ENCODE measurements at regions not wholly inside any gene's neighbourhood (a gene's known extent, or its start where the extent isn't known, plus 50 kb on each side); places are given as distances from the start of the nearest gene placed in this dataset.

DNA sequence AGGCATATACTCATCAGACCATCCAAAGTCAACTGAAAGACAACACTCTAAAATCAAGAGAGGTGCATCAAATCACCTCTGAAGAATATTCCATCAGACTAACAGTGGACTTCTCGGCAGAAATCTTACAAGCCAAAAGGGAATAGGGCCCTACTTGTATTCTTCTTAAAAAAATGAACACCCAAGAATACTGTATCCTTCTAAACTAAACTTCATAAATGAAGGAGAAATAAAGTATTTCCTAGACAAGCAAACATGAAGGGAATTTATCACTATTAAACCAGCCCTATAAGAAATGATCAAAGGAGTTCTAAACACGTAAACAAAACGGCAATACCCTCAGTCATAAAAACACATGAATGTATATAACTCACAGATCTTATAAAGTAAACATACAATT lies 141.2 kb downstream of the CXXC4 start:
- intact Hi-C loops (cut with DNase I), result no loop called here
- no peaks in the 10 kb centered on the region for H3K4me1 ChIP-seq
- no peak for DNase-seq
- H3K27ac ChIP-seq, result no peak overlapping the region
- WGBS, 2 donors, result 95 to 97% methylated on average over 3 of the region's 3 CpGs
- TF ChIP-seq, protein P1, sequence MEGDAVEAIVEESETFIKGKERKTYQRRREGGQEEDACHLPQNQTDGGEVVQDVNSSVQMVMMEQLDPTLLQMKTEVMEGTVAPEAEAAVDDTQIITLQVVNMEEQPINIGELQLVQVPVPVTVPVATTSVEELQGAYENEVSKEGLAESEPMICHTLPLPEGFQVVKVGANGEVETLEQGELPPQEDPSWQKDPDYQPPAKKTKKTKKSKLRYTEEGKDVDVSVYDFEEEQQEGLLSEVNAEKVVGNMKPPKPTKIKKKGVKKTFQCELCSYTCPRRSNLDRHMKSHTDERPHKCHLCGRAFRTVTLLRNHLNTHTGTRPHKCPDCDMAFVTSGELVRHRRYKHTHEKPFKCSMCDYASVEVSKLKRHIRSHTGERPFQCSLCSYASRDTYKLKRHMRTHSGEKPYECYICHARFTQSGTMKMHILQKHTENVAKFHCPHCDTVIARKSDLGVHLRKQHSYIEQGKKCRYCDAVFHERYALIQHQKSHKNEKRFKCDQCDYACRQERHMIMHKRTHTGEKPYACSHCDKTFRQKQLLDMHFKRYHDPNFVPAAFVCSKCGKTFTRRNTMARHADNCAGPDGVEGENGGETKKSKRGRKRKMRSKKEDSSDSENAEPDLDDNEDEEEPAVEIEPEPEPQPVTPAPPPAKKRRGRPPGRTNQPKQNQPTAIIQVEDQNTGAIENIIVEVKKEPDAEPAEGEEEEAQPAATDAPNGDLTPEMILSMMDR (IDR thresholded peaks at IDR 0.05), result no peak
- TF ChIP-seq POLR2A (IDR thresholded peaks at IDR 0.05), result no peak
- H3K9me3 ChIP-seq, result no peaks in the 10 kb centered on the region
- no peak overlapping the region for H3K4me3 ChIP-seq (replicated peaks in 1 of 3)
- no peaks in the 10 kb centered on the region for H3K27me3 ChIP-seq
- H3K36me3 ChIP-seq, result no peaks in the 10 kb centered on the region

GRCh38 chr4:104352211-104352610 lies 142.5 kb downstream of the CXXC4 start:
- intact Hi-C loops (cut with DNase I), result no loop called here
- 84 to 96% methylated on average over 2 of the region's 2 CpGs for WGBS, 2 donors
- no peaks in the 10 kb centered on the region for H3K9me3 ChIP-seq
- H3K4me3 ChIP-seq (replicated peaks in 1 of 3), result no peak overlapping the region
- TF ChIP-seq POLR2A (IDR thresholded peaks at IDR 0.05), result no peak
- TF ChIP-seq, protein P1 (IDR thresholded peaks at IDR 0.05), result no peak
- no peaks in the 10 kb centered on the region for H3K4me1 ChIP-seq
- H3K36me3 ChIP-seq, result no peaks in the 10 kb centered on the region
- no peak overlapping the region for H3K27ac ChIP-seq
- no peaks in the 10 kb centered on the region for H3K27me3 ChIP-seq
- no peak for DNase-seq

GRCh38 chr4:104351706-104352105 lies 143.0 kb downstream of the CXXC4 start:
- WGBS, 2 donors, result 88 to 94% methylated on average over 2 to 3 of the region's 3 CpGs
- Histone ChIP-seq H3K27me3 (no peaks in the 10 kb centered on the region), H3K27ac (no peak overlapping the region), H3K4me3 (replicated peaks in 1 of 3) (no peak overlapping the region), H3K36me3 (no peaks in the 10 kb centered on the region), H3K4me1 (no peaks in the 10 kb centered on the region), H3K9me3 (no peaks in the 10 kb centered on the region)
- no peak for TF ChIP-seq POLR2A (IDR thresholded peaks at IDR 0.05)
- TF ChIP-seq, protein P1 (IDR thresholded peaks at IDR 0.05), result no peak
- DNase-seq, result no peak
- intact Hi-C loops (cut with DNase I), result no loop called here

DNA sequence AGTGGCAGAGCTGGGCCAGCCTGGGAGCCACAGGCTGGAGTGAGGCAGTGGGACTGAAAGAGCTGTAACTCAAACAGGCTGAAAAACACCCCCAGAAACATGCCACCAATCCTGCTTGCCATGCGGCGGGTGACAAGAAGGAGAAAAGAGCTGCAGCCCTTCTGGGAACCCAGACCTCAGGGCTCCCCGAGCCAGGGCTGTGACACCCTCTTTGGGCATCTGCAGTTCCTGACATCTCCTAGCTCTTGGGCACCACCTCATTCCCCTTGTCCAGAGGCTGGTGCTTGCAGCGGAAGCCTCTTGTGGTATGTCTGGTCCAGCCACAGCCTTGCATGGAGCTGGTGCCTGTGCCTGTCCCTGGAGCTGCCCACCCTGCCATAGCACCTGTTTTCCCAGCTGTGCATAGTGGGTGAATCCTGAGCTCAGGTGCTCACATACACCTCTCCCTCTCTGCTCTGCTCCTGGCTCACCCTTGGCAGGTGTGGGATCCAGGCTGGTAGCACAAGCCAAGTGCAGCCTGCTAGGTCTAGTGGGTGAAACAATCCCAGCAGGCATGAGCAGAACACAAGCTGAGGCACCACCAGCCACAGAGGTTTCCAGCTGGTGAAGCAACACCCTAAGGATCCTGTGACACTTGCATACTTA lies 149.0 kb downstream of the CXXC4 start:
- intact Hi-C loops (cut with DNase I), result no loop called here
- Histone ChIP-seq H3K27ac (no peak overlapping the region), H3K36me3 (no peaks in the 10 kb centered on the region), H3K27me3 (no peaks in the 10 kb centered on the region), H3K9me3 (no peaks in the 10 kb centered on the region), H3K4me3 (replicated peaks in 1 of 3) (no peak overlapping the region), H3K4me1 (no peaks in the 10 kb centered on the region)
- TF ChIP-seq POLR2A (IDR thresholded peaks at IDR 0.05), result no peak
- TF ChIP-seq, protein P1 (IDR thresholded peaks at IDR 0.05), result no peak
- WGBS, 2 donors, result 86 to 100% methylated on average over 3 to 4 of the region's 4 CpGs
- no peak for DNase-seq

- TF ChIP-seq POLR2A (IDR thresholded peaks at IDR 0.05), result no peak
- TF ChIP-seq, protein P1 (IDR thresholded peaks at IDR 0.05), result no peak
- H3K4me1 ChIP-seq, result no peaks in the 10 kb centered on the region
- H3K36me3 ChIP-seq, result no peaks in the 10 kb centered on the region
- no peak overlapping the region for H3K4me3 ChIP-seq (replicated peaks in 1 of 3)
- H3K9me3 ChIP-seq, result no peaks in the 10 kb centered on the region
- DNase-seq, result no peak
- H3K27ac ChIP-seq, result no peak overlapping the region
- 82 to 97% methylated on average over 6 to 7 of the region's 11 CpGs for WGBS, 2 donors
- intact Hi-C loops (cut with DNase I), result no loop called here
- H3K27me3 ChIP-seq, result no peaks in the 10 kb centered on the region
Measured at GRCh38 chr4:104344342-104344980, 150.2 kb downstream of the CXXC4 start.
